Esophagus mucosa (tissue), 1 donor: ENCODE measurements at regions not wholly inside any gene's neighbourhood (a gene's known extent, or its start where the extent isn't known, plus 50 kb on each side); places are given as distances from the start of the nearest gene placed in this dataset.
"Not testable (repeated sequence)": the region's sequence is repeated elsewhere in the genome, so short reads cannot be mapped to it uniquely, and the experiment has no call there.

ENCODE experiments used
- ATAC-seq: fragments of 200-7000 bp; cut with Tn5 transposase; one replicate; pipeline ENCODE4 v1.9.1; 2020
- donor health status: DM: yes; HTN: yes; CAD: no.

- not testable (repeated sequence) for ATAC-seq
Measured at GRCh38 chr15:24324096-24324495, 351.5 kb upstream of the NPAP1 start.

GRCh38 chr15:24326513-24326912, 349.1 kb upstream of the NPAP1 start:
- peak; percentile 32 for ATAC-seq

GRCh38 chr15:24331964-24332363, 343.6 kb upstream of the NPAP1 start:
- not testable (repeated sequence) for ATAC-seq

- ATAC-seq, result not testable (repeated sequence)
Measured at GRCh38 chr15:24341876-24342275, 333.7 kb upstream of the NPAP1 start.

GRCh38 chr15:24352777-24353176, 322.8 kb upstream of the NPAP1 start:
- ATAC-seq, result not testable (repeated sequence)

- peak; percentile 78 for ATAC-seq
Measured at GRCh38 chr15:24381103-24381502, 294.5 kb upstream of the NPAP1 start.

- ATAC-seq, result not testable (repeated sequence)
Measured at GRCh38 chr15:24385258-24385657, 290.3 kb upstream of the NPAP1 start.

GRCh38 chr15:24394303-24394702, 281.3 kb upstream of the NPAP1 start:
- ATAC-seq, result no peak

GRCh38 chr15:24412649-24413048, 262.9 kb upstream of the NPAP1 start:
- not testable (repeated sequence) for ATAC-seq

GRCh38 chr15:24426286-24427054, 249.1 kb upstream of the NPAP1 start:
- ATAC-seq, result not testable (repeated sequence)

- not testable (repeated sequence) for ATAC-seq
Measured at GRCh38 chr15:24427055-24427400, 248.5 kb upstream of the NPAP1 start.

GRCh38 chr15:24435075-24435820, 240.3 kb upstream of the NPAP1 start:
- ATAC-seq, result not testable (repeated sequence)

GRCh38 chr15:24437270-24437669, 238.3 kb upstream of the NPAP1 start:
- ATAC-seq, result not testable (repeated sequence)

- not testable (repeated sequence) for ATAC-seq
Measured at GRCh38 chr15:24437735-24438134, 237.8 kb upstream of the NPAP1 start.

GRCh38 chr15:24477107-24478025, 198.2 kb upstream of the NPAP1 start:
- not testable (repeated sequence) for ATAC-seq

- not testable (repeated sequence) for ATAC-seq
Measured at GRCh38 chr15:24485885-24486567, 189.5 kb upstream of the NPAP1 start.

- not testable (repeated sequence) for ATAC-seq
Measured at GRCh38 chr15:24488164-24488907, 187.2 kb upstream of the NPAP1 start.

GRCh38 chr15:24505216-24505615, 170.4 kb upstream of the NPAP1 start:
- ATAC-seq, result not testable (repeated sequence)

GRCh38 chr15:24509714-24510113, 165.9 kb upstream of the NPAP1 start:
- ATAC-seq, result peak; percentile 73

GRCh38 chr15:24511598-24511997, 164.0 kb upstream of the NPAP1 start:
- peak; percentile 63 for ATAC-seq

GRCh38 chr15:24518772-24519171, 156.8 kb upstream of the NPAP1 start:
- not testable (repeated sequence) for ATAC-seq
